GM21737 (cell line): ENCODE measurements at regions not wholly inside any gene's neighbourhood (a gene's known extent, or its start where the extent isn't known, plus 50 kb on each side); places are given as distances from the start of the nearest gene placed in this dataset.
"Not testable (repeated sequence)": the region's sequence is repeated elsewhere in the genome, so short reads cannot be mapped to it uniquely, and the experiment has no call there.

Experiments
- ATAC-seq: cut with Tn5 transposase; IDR thresholded peaks from one replicate; pipeline ENCODE4 v1.9.1; 2021; ENCODE audit warnings: mild to moderate bottlenecking, moderate library complexity; ENCODE audit not compliant: unreplicated experiment

- ATAC-seq = no peak
Measured at GRCh38 chr6:85135376-85136094, 314.3 kb upstream of the NT5E start.

DNA sequence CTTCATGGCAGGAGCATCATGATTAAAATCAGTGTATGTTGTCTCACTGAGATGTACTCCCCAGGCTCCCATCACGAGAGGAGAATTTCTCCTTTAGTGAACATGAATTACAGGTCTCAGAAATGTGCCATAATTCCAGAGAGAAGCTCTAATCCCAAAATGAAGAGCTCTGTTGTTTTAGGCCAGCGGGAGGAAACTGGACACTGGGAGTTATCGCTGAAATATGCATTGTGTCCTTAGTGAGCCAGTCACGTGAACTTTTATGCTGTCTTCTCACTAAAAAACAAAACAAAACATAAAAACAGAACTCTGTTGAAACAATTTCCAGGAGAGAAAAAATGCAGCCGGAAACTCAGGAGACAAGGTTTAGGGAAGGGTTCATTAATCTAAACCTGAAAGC lies 315.7 kb upstream of the NT5E start:
- no peak for ATAC-seq

DNA sequence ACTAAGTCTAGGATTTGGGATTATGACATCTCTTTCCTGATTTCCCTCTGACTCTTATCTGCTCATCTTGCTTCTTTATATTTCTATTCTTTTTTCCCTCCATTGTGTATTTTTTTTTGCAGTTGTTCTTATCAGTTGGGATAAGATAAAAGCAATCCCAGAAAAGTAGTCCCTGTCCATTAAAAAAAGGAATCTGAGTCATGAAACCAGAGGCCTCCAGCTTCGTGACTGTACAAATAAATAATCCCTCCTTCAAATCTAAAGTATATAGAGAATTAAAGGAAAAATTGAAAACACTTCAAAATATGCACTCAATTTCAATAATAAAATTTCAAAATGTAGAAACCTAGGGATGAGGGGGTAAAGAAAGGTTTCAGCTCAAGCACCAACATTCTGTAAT lies 317.8 kb upstream of the NT5E start:
- ATAC-seq = no peak

- no peak for ATAC-seq
Measured at GRCh38 chr6:85130743-85131142, 319.1 kb upstream of the NT5E start.

DNA sequence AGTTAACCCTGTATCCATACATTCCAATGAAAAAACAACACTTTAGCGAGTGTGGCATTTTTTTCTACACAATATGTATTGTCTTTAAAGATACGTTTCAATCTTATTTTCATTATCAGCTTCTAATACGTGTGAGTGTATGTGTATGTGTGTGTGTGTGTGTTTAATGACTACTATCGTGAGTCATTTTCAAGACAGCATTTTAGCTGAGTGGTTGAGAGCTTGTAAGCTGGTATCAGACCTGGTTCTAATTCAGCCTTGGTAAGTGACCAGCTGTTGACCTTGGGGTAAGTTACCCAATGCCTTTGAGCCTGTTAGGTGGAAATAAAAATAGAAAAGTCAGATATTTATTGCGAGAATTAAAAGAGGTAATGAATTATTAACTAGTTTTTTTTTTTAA lies 320.0 kb upstream of the NT5E start:
- no peak for ATAC-seq

GRCh38 chr6:85128781-85129180 lies 321.1 kb upstream of the NT5E start:
- ATAC-seq = no peak

- not testable (repeated sequence) for ATAC-seq
Measured at GRCh38 chr6:85128256-85128655, 321.6 kb upstream of the NT5E start.

GRCh38 chr6:85127696-85128243 lies 322.1 kb upstream of the NT5E start:
- ATAC-seq = no peak

- ATAC-seq = no peak
Measured at GRCh38 chr6:85127168-85127498, 322.8 kb upstream of the NT5E start.

DNA sequence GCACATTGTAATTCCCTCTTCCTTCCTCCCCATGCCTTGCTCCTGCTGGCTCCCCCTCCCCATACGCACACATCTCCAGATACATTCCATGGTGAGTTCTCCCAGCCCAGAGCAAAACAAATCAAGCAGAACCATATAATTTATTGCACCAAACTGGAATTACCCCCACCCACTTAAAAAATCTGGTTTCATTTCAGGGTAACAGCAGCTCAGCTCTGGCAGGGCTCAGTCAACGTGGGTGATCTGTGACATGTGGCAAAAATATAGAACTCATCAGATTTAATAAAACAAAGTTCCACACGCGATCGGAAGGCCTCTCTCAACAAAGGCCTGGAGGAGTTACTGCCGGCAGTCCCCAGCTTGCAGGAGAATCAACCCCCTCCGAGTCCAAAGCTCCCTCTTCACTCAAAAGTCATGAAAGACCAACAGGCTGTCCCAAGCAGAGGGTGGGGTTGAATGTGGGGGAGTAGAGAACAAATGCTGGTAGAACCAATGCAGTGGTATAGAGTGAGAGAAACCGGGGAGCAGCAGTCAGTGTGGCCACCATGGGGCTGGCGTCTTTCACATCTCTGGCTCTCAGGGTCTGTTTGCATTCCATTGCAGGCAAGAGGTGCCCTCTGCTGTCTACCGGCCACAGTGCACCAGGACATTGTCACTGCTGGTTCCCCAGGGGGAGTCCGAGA lies 323.3 kb upstream of the NT5E start:
- ATAC-seq = no peak

- no peak for ATAC-seq
Measured at GRCh38 chr6:85125526-85125925, 324.4 kb upstream of the NT5E start.

GRCh38 chr6:85124472-85125354 lies 325.2 kb upstream of the NT5E start:
- ATAC-seq = no peak

DNA sequence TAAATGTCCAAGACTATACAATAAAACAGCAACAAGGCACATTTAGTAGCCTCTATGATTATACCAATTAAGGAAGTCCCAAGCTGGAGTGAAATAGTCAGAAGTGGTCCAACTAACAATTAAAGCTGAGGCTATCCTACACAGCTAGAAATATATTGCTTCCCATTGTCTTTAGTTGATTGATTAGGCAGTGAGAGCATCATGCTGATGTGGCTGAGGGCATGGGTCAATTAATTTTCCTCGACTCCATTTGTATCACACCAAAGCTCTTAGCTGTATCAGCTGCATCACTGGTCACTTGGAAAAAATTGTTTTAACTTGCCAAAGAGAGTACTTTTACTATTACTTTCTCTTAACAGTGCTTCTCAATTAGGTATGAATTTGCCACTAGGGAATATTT lies 328.7 kb upstream of the NT5E start:
- ATAC-seq = no peak

DNA sequence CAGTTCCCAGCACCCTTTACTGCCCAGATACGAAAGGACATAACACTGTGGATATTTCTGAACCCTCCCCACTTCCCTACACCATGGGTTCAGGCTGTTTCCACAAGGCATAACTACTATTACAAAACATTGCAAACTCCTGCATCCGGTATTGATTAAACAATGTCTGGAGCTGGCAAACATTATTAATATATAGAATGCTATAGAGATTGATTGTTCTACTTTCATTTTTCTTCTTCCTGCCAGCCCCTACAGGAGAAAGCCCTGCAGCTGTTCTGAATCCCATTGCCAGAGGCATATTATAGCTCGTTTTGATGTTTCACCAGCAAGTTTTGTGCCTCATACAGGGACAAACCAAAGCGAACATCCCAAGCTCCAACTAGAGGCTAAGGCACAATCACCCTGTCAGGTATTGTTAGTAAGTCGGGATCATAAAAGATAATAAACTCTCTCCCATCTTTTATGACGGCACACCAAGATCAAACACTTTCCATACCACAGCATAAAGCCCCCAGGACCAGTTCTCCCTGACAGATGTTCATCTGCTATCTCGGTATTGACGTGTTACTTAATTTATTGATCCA lies 331.1 kb upstream of the NT5E start:
- ATAC-seq = no peak

GRCh38 chr6:85118233-85118632 lies 331.6 kb upstream of the NT5E start:
- ATAC-seq = no peak

DNA sequence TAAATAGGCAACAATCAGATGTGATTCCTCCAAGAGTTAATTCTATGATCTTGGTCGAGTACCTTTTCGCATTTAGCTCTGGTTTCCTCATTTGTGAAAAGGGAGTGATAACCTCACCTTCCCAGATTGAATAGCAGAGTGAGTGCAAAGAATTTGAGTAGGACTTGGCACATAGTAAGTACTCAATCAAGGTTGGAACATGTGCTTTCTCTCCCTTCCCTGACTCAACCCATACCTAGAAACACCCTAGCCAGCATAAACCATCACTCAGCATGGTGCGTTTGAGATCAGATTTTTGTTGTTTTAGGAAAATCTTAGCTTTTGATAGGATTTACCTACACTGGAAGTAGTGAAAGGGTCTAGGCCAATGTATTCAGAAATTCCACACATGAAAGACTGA lies 333.4 kb upstream of the NT5E start:
- ATAC-seq = no peak

GRCh38 chr6:85115876-85116275 lies 334.0 kb upstream of the NT5E start:
- ATAC-seq = no peak

GRCh38 chr6:85115376-85115775 lies 334.5 kb upstream of the NT5E start:
- no peak for ATAC-seq

DNA sequence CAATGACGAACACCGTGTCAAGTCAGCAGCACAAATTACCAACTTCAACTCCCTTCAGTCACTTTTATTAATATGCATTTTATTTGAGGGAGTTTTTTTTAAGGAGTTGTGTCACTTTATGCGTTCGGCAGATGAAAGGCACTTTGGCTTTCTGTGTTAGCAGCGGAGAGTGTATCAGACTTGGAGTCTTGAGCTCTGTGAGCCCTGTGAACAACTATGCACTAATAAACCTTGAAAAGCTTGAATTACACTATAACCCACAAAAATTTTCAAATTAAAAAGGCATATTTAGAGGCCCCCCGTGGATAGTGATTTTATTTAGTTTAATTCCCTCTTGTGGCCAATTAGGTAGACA lies 335.3 kb upstream of the NT5E start:
- ATAC-seq = no peak

DNA sequence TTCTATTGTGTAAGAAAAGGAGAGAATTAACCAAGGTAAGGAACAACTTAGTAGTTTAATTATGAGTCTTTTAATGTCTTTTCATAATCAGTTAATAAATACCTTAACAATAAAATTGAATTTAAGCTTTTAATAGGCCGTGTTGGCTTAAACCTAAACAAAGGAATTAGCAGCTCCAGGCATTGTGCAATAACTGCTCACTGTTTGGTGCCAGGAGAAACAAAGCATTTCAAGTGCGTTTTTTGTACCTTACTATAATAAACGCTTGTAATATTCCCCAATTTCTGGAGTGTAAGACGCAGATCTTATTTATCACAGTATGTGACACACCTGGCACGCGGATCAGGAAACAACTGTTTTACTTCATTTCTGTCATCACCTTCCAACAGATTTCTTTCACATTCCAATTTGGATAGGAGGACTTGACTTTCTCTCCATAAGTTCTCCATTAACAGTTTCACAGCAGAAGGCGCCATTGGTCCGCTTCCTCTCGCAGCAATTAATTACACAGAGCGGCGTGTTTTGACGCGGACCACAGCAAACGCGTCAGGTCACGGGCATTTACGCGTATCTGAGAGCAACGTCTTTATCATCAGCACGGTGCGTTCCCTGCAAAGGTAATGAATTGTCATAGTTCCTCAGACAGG lies 335.8 kb upstream of the NT5E start:
- no peak for ATAC-seq

- no peak for ATAC-seq
Measured at GRCh38 chr6:85112540-85112939, 337.3 kb upstream of the NT5E start.
